HG03439 (cell line): ENCODE measurements at regions not wholly inside any gene's neighbourhood (a gene's known extent, or its start where the extent isn't known, plus 50 kb on each side); places are given as distances from the start of the nearest gene placed in this dataset.
"Not testable (repeated sequence)": the region's sequence is repeated elsewhere in the genome, so short reads cannot be mapped to it uniquely, and the experiment has no call there.

Experiments
- ATAC-seq: cut with Tn5 transposase; IDR thresholded peaks from one replicate; pipeline ENCODE4 v1.9.1; 2021; ENCODE audit warnings: mild to moderate bottlenecking, moderate library complexity; ENCODE audit not compliant: unreplicated experiment

- not testable (repeated sequence) for ATAC-seq
These were observed 53.4 kb upstream of the MED14 start for GRCh38 chrX:40788698-40789097.

- ATAC-seq = no peak
These were observed 57.1 kb upstream of the MED14 start for GRCh38 chrX:40792433-40792832.

DNA sequence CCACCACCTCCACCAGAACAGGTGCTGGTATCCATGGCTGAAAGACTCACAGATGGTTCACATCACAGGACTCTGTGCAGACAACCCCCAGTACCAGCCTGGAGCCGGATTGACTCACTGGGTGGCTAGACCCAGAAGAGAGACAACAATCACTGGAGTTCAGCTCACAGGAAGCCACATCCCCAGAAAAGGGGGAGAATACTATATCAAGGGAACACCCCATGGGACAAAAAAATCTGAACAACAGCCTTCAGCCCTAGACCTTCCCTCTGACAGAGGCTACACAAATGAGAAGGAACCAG, 59.4 kb upstream of the MED14 start:
- ATAC-seq = not testable (repeated sequence)

DNA sequence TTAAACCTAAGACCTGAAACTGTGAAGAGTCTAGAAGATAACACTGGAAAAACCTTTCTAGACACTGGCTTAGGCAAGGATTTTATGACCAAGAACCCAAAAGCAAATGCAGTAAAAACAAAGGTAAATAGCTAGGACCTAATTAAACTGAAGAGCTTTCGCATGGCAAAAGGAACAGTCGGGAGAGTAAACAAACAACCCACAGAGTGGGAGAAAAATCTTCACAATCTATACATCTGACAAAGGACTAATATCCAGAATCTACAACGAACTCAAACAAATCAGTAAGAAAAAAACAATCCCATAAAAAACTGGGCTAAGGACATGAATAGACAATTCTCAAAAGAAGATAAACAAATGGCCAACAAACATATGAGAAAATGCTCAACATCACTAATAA, 64.4 kb upstream of the MED14 start:
- ATAC-seq = not testable (repeated sequence)

DNA sequence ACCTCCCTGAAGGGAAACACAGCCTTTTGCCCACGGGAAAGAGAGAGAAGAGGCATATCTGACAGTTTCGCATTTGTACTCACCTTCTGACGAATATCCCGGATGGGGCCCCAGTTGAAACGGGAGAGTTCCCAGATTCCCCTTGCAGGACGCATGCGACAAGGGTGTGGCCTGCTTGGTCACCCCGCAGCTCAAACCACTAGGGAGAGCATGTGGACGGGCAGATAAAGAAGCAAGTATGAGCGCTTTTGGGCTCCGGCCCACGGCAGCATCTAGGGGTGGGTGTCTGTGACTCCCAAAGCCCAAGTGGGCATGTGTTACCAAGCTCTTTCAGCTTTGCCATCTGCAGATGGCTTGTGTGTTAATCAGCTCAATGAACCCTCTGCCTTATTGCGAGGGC, 70.1 kb upstream of the MED14 start:
- ATAC-seq = no peak

DNA sequence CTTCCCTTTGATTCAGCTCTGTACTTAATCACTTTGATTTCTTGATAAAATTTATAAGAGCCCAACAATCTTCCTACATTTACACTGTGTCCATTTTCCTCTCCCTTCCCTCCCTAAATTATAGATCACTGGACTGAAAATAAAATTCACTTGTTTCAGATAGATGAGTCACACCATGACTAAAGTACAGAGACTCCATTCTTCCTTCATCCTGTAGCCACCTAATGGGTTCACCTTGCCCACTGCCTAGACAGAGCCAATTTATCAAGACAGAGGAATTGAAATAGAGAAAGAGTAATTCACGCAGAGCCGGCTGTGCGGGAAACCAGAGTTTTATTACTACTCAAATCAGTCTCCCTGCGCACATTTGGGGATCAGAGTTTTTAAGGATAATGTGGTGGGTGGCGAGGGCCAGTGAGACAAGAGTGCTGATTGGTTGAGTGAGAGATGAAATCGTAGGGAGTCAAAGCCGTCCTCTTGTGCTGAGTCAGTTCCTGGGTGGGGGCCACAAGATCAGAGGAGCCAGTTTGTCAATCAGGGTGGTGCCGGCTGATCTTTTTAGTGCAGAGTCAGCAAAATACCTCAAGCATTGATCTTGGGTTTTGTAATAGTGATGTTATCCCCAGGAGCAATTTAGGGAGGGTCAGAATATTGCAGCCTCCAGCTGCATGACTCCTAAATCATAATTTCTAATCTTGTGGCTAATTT, 71.3 kb upstream of the MED14 start:
- no peak for ATAC-seq

- no peak for ATAC-seq
These were observed 72.0 kb upstream of the MED14 start for GRCh38 chrX:40807384-40807783.

GRCh38 chrX:40808203-40808602, 72.9 kb upstream of the MED14 start:
- no peak for ATAC-seq

DNA sequence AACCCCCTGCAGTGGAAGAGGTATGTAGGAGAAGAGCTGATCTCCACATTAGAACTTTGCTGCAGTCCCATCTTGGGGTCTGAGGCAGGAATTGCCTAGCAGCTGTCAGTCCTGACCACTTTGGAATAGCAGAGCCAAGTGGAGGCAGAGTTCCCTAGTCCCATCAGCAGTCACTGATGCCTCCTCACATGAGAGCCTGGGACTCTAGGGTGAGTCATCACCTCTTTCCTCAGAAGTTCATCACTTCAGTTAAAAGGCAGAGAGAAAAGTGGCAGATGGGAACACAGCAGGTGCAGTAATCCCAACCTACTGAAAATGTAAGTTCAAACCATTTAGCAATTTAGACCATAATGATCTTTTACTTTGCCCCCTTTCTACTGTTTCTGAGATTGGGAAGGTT, 73.9 kb upstream of the MED14 start:
- ATAC-seq = no peak

- not testable (repeated sequence) for ATAC-seq
These were observed 79.7 kb upstream of the MED14 start for GRCh38 chrX:40815045-40815444.

DNA sequence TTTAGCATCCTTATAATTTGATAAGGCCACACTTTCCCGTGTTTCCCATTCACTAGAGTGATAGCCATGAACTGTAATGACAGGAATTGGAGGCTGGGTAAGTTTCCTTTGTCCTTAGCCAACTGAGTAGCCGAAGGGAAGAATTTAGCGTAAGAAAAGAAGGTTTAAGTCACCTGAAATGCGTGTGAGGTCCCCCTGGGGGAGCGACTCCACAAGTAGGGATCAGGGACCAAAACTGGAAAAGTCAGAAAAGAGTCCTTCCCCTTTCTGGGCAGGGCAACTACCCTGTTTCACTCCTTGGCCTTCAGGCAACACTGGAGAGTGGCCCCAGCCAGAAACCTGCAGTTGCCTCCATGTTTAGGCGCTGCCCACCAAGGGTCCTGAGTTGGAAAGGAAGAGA, 81.6 kb upstream of the MED14 start:
- no peak for ATAC-seq

DNA sequence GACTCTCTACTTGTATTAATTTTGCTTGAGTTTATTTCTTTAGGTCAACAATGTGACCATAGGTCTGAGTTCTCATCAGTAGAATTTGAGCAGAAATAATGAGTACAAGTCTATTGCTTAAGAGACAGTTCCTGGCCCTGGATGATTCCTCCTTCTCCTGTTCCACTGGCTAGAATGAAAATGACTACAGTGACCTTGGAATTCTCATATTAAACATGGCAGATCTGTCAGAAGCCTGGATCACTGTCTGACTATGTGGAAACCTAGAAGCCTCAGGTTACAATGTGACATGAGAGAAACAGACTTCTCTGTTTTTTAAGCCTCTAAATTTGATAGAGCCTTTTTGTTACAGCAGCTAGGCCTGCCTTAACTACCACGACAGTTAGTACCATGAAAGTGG, 82.9 kb upstream of the MED14 start:
- no peak for ATAC-seq

DNA sequence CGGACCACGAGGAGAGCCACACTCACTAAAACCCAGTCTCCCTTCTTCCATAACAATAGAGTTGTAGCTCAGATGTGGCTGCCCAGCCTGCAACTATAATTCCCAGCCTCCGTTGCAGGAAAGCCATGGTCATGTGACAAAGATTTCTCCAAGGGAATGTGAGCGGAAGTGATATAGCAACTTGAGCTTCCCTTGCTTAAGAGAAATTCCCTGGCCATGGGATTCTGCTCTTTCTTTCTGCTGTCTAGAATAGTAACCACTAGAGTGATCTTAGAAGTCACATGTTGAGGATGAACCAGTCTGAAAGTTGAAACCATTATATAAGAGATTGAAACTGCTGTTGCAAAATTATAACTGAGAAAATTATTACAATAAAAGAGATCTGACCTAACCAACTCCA, 86.4 kb upstream of the MED14 start:
- no peak for ATAC-seq

DNA sequence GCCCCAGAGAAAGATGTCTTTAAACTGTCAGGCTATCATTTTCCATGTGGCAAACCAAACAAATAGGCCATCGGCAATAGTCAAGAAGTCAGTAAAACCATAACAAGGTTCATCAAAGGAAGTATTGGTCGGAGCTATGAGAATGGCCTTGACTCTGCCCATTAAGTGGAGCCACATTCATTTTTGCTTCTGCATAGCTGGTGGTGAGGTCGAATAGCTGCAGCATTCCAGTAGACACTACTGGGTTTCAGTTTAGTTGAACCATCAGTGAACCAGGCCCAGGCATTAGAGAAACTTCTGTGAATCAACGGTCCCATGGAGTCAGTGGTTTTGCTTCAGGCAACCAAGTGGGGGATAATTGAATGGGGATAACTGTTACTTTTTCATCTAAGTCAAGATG, 92.0 kb upstream of the MED14 start:
- no peak for ATAC-seq

DNA sequence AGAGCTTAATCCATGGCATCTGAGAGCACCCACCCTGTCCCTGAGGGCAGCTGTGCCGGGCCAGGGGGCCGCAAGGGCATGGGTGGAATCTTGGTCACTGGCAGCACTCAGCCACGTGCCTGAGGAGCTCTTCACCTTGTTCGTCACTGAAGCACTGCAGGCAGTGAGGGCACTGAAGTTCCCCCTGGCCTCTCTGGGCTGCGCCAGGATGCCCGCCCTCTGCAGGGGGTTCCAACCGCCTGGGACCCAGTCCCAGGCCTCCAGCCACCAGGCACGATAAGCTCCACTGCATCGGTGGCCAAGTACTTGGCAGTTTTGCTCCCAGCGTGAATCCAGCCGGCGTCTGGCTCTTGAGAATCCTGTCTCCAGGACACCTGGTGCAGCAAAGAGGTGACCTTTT, 96.4 kb upstream of the MED14 start:
- no peak for ATAC-seq

GRCh38 chrX:40832723-40833122, 97.4 kb upstream of the MED14 start:
- no peak for ATAC-seq

DNA sequence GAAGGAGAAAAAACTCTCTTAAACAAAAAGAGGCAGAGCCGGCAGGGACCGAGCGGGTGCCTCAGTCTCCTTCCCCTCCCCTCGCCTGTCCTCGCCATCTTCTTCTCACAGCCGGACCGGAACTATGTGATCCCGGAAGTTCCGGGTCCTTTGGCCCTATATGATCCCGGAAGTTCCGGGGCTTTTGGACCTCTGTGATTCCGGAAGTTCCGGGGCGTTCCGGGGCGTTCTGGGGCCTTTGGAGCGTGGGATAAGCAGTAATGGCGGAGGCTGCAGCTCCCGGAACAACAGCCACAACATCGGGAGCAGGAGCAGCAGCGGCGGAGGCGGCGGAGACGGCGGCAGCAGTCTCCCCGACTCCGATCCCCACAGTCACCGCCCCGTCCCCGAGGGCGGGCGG, 98.9 kb upstream of the MED14 start:
- ATAC-seq = no peak

DNA sequence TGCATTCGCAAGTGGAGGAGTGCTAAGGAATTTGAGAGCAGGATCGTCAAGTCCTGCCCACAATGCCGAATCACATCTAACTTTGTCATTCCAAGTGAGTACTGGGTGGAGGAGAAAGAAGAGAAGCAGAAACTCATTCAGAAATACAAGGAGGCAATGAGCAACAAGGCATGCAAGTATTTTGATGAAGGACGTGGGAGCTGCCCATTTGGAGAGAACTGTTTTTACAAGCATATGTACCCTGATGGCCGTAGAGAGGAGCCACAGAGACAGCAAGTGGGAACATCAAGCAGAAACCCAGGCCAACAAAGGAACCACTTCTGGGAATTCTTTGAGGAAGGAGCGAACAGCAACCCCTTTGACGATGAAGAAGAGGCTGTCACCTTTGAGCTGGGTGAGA, 100.2 kb upstream of the MED14 start:
- ATAC-seq = no peak

- no peak for ATAC-seq
These were observed 108.3 kb upstream of the MED14 start for GRCh38 chrX:40843643-40844042.

- ATAC-seq = no peak
These were observed 109.1 kb upstream of the MED14 start for GRCh38 chrX:40844471-40844870.

DNA sequence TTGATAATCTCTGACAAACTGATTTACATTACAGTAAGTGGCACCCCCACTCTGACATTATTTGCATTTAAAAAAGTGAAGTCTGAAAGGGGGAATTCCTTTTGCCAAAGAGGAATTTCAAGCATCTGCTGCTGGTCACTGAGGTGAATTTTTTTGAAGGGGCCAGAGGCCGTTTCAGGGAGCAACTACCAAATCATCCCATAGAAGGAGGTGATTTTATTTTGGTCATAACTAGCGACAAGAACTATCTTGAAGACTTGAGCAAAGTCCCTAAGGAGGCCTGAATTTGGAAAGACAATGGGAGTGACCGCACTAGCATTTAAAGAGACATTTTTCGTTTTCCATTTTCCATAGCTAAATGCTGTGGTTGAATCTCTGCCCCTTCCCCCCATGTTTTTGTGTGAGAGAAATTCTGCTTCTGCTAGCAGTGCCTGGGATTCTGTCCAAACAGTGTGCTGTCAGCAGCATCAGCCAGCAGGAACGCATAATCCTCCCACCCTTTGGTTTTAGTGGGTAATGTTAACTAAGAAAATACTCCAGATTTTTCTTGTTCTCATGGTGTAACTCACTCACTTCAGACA, 110.1 kb upstream of the MED14 start:
- no peak for ATAC-seq

GRCh38 chrX:40849906-40850823, 114.8 kb upstream of the MED14 start:
- ATAC-seq = no peak
